Subcutaneous abdominal adipose tissue (tissue), 5 donors: ENCODE measurements at regions not wholly inside any gene's neighbourhood (a gene's known extent, or its start where the extent isn't known, plus 50 kb on each side); places are given as distances from the start of the nearest gene placed in this dataset.
"Not testable (repeated sequence)": the region's sequence is repeated elsewhere in the genome, so short reads cannot be mapped to it uniquely, and the experiment has no call there.

Source experiments
- H3K27ac ChIP-seq: one replicate; pipeline ENCODE4 v1.7.0; 2013; ENCODE audit warnings: low read depth, mild to moderate bottlenecking, inconsistent platforms, low read length, moderate library complexity
- H3K27me3 ChIP-seq, 5 donors: one replicate each; pipeline ENCODE4 v1.7.0; 2013; ENCODE audit warnings: low read length in 5 of 5, inconsistent platforms in 1 of 5; ENCODE audit not compliant: control insufficient read depth in 5 of 5, insufficient read depth in 4 of 5
- H3K36me3 ChIP-seq, 5 donors: one replicate each; pipeline ENCODE4 v1.7.0; 2013; ENCODE audit warnings: low read length in 5 of 5; ENCODE audit not compliant: control insufficient read depth in 5 of 5, insufficient read depth in 5 of 5
- H3K4me1 ChIP-seq, 5 donors: one replicate each; pipeline ENCODE4 v1.7.0; 2013; ENCODE audit warnings: low read length in 5 of 5, mild to moderate bottlenecking in 3 of 5, moderate library complexity in 1 of 5; ENCODE audit not compliant: control insufficient read depth in 5 of 5, insufficient read depth in 5 of 5
- H3K4me3 ChIP-seq, 5 donors: one replicate each; pipeline ENCODE4 v1.7.0; 2013; ENCODE audit warnings: low read length in 5 of 5, low read depth in 1 of 5
- H3K9ac ChIP-seq, 5 donors: one replicate each; pipeline ENCODE4 v1.7.0; 2013; ENCODE audit warnings: low read length in 5 of 5, mild to moderate bottlenecking in 4 of 5, moderate library complexity in 3 of 5
- H3K9me3 ChIP-seq, 5 donors: one replicate each; pipeline ENCODE4 v1.7.0; 2013; ENCODE audit warnings: low read length in 5 of 5; ENCODE audit not compliant: control insufficient read depth in 5 of 5
- donor health status: healthy.
- donor health status: healthy.
- donor health status: healthy.
- donor health status: healthy.
- donor health status: healthy.

DNA sequence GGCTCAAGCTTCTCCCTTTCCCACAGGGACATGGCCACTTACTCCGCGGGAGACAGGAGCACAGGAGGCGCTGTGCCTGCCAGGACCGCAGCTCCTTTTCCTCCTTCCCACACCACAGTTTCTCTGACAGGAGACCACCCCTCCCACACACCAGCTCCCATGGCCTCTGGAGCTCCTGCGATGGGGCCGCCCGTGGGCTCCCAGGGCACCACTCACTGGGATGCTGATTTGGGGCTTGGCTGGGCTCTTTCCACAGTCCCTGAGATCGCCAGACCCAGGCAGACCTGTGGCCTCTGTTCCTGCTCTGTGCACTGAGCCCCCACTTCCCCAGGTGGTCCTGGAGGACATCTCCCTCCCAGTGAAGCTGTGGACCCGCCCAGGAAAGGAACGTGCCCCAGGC, 226.9 kb upstream of the SHH start:
- Histone ChIP-seq H3K4me1 (no peaks in the 10 kb centered on the region), H3K9me3 (no peaks in the 10 kb centered on the region), H3K4me3 (no peak overlapping the region), H3K27me3 (peaks cover 9 to 22% (median 13%) of the 10 kb centered on the region in 5 donors), H3K27ac (no peak overlapping the region), H3K36me3 (no peaks in the 10 kb centered on the region), H3K9ac (no peak overlapping the region)

DNA sequence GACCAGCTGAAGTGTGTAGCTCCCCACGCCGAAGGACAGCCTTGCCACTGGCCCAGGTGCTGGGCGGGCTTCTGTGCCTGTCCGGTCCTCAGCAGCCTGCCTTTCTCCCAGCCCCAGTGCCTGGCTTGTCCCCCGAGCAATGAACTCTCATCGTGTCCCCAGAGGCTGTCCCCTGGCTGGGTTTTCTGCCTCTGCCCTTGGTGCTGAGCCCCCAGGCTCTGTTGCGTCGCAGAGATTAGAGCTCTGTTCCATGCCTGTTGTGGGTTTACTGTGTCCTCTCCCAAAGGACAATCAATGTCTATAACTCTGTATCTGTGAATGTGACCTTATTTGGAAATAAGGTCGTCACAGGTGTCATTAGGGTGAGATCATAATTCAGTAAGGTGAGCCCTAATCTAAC, 226.1 kb upstream of the SHH start:
- H3K27me3 ChIP-seq, result peaks cover 9 to 18% (median 11%) of the 10 kb centered on the region in 5 donors
- H3K36me3 ChIP-seq, result no peaks in the 10 kb centered on the region
- H3K27ac ChIP-seq, result no peak overlapping the region
- no peaks in the 10 kb centered on the region for H3K4me1 ChIP-seq
- no peak overlapping the region for H3K9ac ChIP-seq
- no peak overlapping the region for H3K4me3 ChIP-seq
- peaks cover 0 to 5% (median 0%) of the 10 kb centered on the region in 5 donors for H3K9me3 ChIP-seq

DNA sequence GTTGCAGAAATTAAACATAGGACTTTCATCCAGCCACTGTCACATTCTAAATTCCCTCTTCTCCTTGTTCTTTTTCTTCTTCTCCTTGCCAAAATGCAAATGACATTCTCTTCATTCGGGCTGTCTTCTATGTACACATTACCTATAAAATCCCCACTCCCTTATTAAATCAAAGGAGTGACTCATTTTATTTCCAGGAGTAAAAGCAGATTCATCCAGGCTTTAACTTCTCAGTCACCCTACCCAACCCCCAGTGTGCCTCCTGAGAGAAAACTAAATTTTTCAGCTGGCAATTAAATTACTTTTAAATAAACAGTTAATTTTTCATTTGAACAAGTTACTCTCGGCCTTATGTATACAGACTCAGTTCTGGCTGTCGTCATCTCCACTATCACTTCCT, 223.9 kb upstream of the SHH start:
- no peak overlapping the region for H3K27ac ChIP-seq
- H3K4me1 ChIP-seq, result no peaks in the 10 kb centered on the region
- H3K27me3 ChIP-seq, result peaks cover 8 to 22% (median 14%) of the 10 kb centered on the region in 5 donors
- no peak overlapping the region for H3K9ac ChIP-seq
- no peaks in the 10 kb centered on the region for H3K36me3 ChIP-seq
- no peak overlapping the region for H3K4me3 ChIP-seq
- peaks cover 0 to 8% (median 3%) of the 10 kb centered on the region in 5 donors for H3K9me3 ChIP-seq

DNA sequence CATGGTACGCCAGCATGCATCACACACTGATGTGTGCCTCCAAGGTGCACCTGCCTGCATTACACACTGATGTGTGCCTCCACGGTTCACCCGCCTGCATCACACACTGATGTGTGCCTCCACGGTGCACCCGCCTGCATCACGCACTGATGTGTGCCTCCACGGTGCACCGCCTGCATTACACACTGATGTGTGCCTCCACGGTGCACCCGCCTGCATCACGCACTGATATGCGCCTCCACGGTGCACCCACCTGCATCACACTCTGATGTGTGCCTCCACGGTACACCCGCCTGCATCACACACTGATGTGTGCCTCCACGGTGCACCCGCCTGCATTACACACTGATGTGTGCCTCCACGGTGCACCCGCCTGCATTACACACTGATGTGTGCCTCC, 223.1 kb upstream of the SHH start:
- peaks cover 9 to 28% (median 18%) of the 10 kb centered on the region in 5 donors for H3K27me3 ChIP-seq
- H3K4me3 ChIP-seq, H3K36me3 ChIP-seq, H3K4me1 ChIP-seq, H3K9ac ChIP-seq, H3K9me3 ChIP-seq, H3K27ac ChIP-seq: not testable (repeated sequence)

DNA sequence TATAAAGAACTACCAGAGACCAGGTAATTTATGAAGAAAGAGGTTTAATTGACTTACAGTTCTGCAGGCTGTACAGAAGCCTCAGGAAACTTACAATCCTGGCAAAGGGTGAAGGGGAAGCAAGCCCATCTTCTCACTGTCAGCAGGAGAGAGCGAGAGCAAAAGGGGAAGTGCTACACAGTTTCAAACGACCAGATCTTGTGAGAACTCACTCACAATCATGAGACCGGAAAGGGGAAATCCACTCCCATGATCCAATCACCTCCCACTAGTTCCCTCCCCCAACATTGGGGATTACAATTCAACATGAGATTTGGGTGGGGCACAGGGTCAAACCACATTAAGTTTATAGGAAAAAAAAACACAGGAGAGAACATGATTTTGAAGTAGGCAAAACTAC, 222.1 kb upstream of the SHH start:
- peaks cover 0 to 8% (median 3%) of the 10 kb centered on the region in 5 donors for H3K9me3 ChIP-seq
- no peaks in the 10 kb centered on the region for H3K36me3 ChIP-seq
- H3K27ac ChIP-seq, result no peak overlapping the region
- no peak overlapping the region for H3K9ac ChIP-seq
- H3K4me1 ChIP-seq, result no peaks in the 10 kb centered on the region
- no peak overlapping the region for H3K4me3 ChIP-seq
- H3K27me3 ChIP-seq, result peaks cover 9 to 25% (median 17%) of the 10 kb centered on the region in 5 donors

DNA sequence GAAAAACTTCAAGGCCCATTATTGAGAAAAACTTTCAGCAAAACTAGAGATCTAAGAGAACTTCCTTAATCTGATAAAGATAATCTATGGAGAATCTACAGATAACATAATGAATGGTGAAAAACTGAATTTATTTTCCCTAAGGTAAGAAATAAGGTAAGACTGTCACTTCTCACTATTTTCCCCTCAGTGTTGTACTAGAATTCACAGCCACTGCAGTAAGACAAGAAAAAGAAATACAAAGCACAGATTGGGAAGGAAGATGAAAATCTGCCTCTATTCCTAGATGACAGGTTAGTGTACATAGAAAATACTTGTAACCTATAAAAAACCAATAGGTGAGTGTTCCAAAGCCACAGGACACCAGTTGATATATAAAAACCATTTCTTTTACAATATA, 220.7 kb upstream of the SHH start:
- Histone ChIP-seq H3K27ac (no peak overlapping the region), H3K9me3 (peaks cover 0 to 8% (median 3%) of the 10 kb centered on the region in 5 donors), H3K27me3 (peaks cover 7 to 29% (median 14%) of the 10 kb centered on the region in 5 donors), H3K36me3 (no peaks in the 10 kb centered on the region), H3K4me1 (no peaks in the 10 kb centered on the region), H3K9ac (no peak overlapping the region), H3K4me3 (no peak overlapping the region)

DNA sequence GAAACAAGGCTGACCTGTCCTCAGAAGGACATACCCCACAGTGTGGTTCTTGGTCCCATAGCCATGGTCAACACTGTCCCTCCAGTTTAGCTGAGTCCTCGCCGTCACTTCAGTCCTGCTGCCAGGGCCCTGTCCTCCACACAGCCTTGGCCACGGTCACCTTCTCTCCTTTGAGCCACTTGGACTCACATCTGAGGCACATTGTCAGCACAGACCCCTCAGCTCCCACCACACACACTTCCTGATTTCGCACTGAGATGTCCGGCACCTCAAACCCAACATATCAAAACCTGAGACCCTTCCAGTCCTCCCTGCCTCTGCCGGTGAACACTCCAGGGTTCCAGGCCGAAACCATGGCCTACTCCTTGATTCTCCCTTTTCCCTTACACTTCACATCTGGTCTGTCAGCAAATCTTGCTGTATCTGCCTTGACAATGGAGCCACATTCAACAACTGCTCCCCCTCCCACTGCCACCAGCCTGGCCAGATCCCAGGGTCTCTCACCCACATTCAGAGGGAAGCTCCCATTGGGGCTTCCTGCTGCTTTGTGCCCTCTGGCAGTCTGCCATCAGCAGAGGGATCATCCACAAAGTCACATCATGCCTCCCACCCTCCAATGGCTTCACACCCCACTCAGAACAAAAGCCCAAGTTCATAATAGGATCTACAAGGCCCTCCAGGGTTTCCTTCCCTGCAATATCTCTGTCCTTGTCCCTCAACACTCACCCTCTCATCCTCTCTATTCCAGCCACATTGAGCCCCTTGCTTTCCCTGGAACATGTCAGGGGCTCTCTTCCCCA, 219.6 kb upstream of the SHH start:
- H3K9me3 ChIP-seq, result peaks cover 0 to 8% (median 3%) of the 10 kb centered on the region in 5 donors
- H3K27me3 ChIP-seq, result peaks cover 7 to 26% (median 16%) of the 10 kb centered on the region in 5 donors
- no peak overlapping the region for H3K4me3 ChIP-seq
- H3K36me3 ChIP-seq, result no peaks in the 10 kb centered on the region
- H3K4me1 ChIP-seq, result no peaks in the 10 kb centered on the region
- no peak overlapping the region for H3K27ac ChIP-seq
- no peak overlapping the region for H3K9ac ChIP-seq

DNA sequence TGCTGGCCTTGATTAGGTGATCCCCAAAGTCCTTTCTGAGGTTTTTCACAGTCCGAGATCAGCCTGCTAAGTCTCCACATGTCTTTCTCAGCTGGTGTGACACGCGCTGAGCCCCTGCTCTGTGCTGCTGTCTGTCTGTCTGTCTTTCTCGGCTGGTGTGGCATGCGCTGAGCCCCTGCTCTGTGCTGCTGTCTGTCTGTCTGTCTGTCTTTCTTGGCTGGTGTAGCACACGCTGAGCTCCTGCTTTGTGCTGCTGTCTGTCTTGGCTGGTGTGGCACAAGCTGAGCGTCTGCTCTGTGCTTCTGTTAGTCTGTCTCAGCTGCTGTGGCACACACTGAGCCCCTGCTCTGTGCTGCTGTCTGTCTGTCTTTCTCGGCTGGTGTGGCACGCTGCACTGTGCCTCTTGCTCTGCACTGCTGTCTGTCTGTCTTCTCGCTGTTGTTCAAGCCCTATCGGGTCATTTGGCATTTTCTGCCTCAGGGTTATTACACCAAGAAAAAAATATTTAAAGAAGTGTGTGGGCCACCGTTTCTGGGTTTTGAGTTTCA, 217.3 kb upstream of the SHH start:
- Histone ChIP-seq H3K4me1 (no peaks in the 10 kb centered on the region), H3K9ac (no peak overlapping the region), H3K27ac (no peak overlapping the region), H3K36me3 (no peaks in the 10 kb centered on the region), H3K4me3 (no peak overlapping the region), H3K9me3 (peaks cover 0 to 8% (median 3%) of the 10 kb centered on the region in 5 donors), H3K27me3 (peaks cover 9 to 26% (median 16%) of the 10 kb centered on the region in 5 donors)

DNA sequence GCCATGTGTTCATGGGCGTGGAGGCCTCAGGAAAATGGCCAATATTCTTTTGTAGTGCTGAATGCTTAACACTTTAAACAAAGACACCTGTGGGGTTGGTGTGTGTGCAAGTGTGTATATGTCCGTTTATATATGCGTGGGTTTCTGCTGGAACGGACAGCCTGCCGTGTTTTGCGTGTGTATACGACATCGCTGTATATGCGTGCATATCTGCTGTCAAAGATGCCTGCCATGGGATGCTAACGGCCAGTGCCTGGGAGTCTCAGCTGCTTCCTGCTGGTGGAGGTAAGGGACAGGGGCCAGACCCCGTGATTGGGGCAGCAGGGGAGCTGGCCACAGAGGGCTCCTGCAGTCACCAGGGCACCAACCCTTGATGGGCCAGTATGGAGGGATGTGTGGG, 216.3 kb upstream of the SHH start:
- H3K9ac ChIP-seq, result no peak overlapping the region
- no peak overlapping the region for H3K4me3 ChIP-seq

DNA sequence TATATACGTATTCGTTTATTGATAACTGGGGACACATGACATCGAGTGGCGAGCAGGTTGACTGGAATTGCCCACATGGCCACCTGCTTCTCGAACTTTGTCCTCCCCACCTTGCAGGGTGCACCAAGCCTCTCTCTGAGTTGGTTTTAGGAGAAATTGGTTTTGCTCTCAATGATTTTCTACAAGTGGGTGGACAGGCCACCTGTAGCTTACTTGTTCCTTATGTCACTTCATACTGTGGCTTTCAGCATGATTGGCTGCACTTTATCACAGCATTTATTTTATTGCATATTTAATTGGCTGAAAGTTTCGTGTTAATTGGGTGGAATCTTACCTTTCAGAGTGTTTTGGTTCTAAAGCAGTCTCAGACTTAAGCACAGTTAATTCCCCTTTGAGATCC, 215.6 kb upstream of the SHH start:
- peaks cover 0 to 3% (median under 1%) of the 10 kb centered on the region in 5 donors for H3K9me3 ChIP-seq
- H3K36me3 ChIP-seq, result no peaks in the 10 kb centered on the region
- no peak overlapping the region for H3K27ac ChIP-seq
- no peaks in the 10 kb centered on the region for H3K4me1 ChIP-seq
- H3K9ac ChIP-seq, result no peak overlapping the region
- H3K4me3 ChIP-seq, result no peak overlapping the region
- peaks cover 9 to 26% (median 16%) of the 10 kb centered on the region in 5 donors for H3K27me3 ChIP-seq

More for the DNA sequence above, 216.3 kb upstream of the SHH start:
- peaks cover 9 to 26% (median 16%) of the 10 kb centered on the region in 5 donors for H3K27me3 ChIP-seq
- H3K36me3 ChIP-seq, result no peaks in the 10 kb centered on the region
- H3K4me1 ChIP-seq, result no peaks in the 10 kb centered on the region
- no peak overlapping the region for H3K27ac ChIP-seq
- H3K9me3 ChIP-seq, result peaks cover 0 to 5% (median 3%) of the 10 kb centered on the region in 5 donors
